Coronary artery (tissue), 2 donors: ENCODE measurements at regions not wholly inside any gene's neighbourhood (a gene's known extent, or its start where the extent isn't known, plus 50 kb on each side); places are given as distances from the start of the nearest gene placed in this dataset.
"Not testable (repeated sequence)": the region's sequence is repeated elsewhere in the genome, so short reads cannot be mapped to it uniquely, and the experiment has no call there.

Experiments used
- DNase-seq: peaks from one replicate; pipeline ENCODE4 v3.0.0-alpha.2; 2017; ENCODE audit warnings: low spot score
- H3K27ac ChIP-seq, 2 donors: fragments of 200-600 bp; sonication (generic); one replicate each; pipeline ENCODE4 v1.5.1; 2016 to 2019
- H3K4me3 ChIP-seq: fragments of 200-600 bp; sonication (generic); 2 replicates; pipeline ENCODE4 v1.5.1; 2016; ENCODE audit warnings: mild to moderate bottlenecking, moderate library complexity
- TF ChIP-seq, protein P1 (sequence below): fragments of 200-600 bp; sonication (generic); IDR thresholded peaks from one replicate; pipeline ENCODE4 v1.5.1; 2019; ENCODE audit warnings: antibody characterized with exemption

DNA sequence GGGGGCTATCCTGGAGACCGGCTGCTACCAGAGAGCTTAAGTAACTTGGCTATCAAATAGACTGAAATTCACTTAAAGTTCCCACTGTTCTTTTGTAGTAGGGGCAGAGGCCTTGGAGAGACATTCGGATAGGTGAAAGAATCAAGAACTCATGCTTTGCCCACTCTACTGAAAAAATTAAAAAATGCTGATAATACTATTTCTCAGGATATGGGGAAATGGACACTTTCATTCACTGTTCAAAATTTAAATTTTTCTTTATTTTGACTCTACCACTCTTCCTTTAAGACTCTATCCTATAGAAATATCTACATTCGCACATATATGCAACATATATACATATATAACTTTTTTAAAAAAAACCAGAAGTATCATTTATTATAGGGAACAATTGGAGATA lies 117.8 kb upstream of the CHD6 start:
- H3K27ac ChIP-seq, result no peak overlapping the region
- TF ChIP-seq, protein P1, sequence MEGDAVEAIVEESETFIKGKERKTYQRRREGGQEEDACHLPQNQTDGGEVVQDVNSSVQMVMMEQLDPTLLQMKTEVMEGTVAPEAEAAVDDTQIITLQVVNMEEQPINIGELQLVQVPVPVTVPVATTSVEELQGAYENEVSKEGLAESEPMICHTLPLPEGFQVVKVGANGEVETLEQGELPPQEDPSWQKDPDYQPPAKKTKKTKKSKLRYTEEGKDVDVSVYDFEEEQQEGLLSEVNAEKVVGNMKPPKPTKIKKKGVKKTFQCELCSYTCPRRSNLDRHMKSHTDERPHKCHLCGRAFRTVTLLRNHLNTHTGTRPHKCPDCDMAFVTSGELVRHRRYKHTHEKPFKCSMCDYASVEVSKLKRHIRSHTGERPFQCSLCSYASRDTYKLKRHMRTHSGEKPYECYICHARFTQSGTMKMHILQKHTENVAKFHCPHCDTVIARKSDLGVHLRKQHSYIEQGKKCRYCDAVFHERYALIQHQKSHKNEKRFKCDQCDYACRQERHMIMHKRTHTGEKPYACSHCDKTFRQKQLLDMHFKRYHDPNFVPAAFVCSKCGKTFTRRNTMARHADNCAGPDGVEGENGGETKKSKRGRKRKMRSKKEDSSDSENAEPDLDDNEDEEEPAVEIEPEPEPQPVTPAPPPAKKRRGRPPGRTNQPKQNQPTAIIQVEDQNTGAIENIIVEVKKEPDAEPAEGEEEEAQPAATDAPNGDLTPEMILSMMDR, result no peak

DNA sequence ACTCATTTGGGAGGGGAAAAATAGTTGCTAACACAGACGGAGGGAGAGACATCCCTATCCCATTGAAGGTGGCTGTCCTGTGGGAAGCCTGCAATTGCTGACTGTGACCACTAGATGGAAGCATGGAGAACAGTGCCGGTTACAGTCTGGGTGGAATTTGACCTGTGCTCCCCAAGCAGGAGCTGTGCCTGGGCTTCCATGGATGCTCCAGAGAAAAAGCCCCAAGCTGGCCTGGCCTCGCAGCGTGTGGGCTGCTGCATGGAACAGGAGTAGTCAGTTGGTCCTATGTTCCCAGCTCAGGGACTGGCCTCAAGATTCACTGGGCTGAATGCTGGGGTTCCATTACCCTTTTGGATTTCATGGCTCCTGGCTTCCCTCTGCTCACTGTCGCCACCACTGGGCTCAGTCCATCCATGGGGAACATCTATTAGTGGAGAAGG lies 116.3 kb upstream of the CHD6 start:
- H3K4me3 ChIP-seq, result no peak overlapping the region
- TF ChIP-seq, protein P1, result peak; percentile 84
- no peak overlapping the region for H3K27ac ChIP-seq
- no peak for DNase-seq

More for the DNA sequence above, 117.8 kb upstream of the CHD6 start:
- DNase-seq, result no peak
- H3K4me3 ChIP-seq, result no peak overlapping the region

DNA sequence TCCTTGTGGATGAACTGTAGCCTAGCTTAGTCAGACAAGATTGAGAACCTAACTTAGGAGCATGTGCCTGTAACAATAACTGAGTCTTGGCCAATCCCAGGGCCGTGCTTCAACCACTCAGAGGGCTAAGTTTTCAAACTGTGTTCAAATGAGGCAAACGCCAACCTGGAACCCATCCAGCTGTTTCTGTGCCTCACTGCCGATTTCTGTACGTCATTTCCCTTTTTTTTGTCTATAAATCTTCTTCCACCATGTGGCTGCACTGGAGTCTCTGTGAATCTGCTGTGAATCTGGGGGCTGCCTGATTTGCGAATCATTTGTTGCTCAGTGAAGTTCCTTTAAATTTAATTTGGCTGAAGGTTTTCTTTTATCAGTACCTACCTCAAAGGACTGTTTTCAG lies 115.0 kb upstream of the CHD6 start:
- TF ChIP-seq, protein P1, result no peak
- Histone ChIP-seq H3K4me3 (no peak overlapping the region), H3K27ac (no peak overlapping the region)
- DNase-seq, result peak; percentile 16

DNA sequence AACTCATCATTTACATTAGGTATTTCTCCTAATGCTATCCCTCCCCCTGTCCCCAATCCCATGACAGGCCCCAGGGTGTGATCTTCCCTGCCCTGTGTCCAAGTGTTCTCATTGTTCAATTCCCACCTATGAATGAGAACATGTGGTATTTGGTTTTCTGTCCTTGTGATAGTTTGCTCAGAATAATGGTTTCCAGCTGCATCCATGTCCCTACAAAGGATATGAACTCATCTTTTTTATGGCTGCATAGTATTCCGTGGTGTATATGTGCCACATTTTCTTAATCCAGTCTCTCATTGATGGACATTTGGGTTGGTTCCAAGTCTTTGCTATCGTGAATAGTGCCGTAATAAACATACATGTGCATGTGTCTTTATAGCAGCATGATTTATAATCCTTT lies 113.0 kb upstream of the CHD6 start:
- H3K27ac ChIP-seq, DNase-seq: not testable (repeated sequence)

DNA sequence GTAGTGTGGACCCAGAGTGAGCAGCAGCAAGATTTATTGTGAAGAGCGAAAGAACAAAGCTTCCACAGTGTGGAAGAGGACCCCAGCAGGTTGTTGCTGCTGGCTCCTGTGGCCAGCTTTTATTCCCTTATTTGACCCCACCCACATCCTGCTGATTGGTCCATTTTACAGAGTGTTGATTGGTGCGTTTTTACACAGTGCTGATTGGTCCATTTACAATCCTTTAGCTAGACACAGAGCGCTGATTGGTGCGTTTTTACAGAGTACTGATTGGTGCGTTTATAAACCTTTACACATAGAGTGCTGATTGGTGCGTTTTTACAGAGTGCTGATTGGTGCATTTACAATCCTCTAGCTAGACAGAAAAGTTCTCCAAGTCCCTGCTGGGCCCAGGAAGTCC lies 109.5 kb upstream of the CHD6 start:
- H3K27ac ChIP-seq, H3K4me3 ChIP-seq, DNase-seq: not testable (repeated sequence)

More for the DNA sequence above, 113.0 kb upstream of the CHD6 start:
- not testable (repeated sequence) for H3K4me3 ChIP-seq

DNA sequence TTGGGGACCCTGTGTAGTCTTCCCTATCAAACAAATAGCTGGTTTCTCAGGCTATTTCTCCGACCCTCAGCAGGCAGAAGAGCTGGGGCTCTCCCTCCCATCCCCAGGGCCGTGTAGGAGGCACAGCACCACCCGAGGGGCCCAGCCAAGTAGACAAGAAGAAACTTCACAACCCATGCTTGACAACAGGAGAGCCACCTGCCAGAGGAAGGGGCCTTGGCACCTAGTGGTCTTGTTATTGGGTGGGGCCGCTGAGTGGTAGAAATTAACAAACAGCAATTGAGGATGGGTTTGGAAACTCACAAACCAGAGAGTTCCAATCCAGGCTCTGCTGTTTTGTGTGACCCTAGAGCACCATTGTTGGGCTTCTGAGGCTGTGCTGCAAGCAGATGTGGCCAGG lies 108.5 kb upstream of the CHD6 start:
- DNase-seq, result peak; percentile 59
- H3K4me3 ChIP-seq, result no peak overlapping the region
- TF ChIP-seq, protein P1, result no peak
- H3K27ac ChIP-seq, result no peak overlapping the region

DNA sequence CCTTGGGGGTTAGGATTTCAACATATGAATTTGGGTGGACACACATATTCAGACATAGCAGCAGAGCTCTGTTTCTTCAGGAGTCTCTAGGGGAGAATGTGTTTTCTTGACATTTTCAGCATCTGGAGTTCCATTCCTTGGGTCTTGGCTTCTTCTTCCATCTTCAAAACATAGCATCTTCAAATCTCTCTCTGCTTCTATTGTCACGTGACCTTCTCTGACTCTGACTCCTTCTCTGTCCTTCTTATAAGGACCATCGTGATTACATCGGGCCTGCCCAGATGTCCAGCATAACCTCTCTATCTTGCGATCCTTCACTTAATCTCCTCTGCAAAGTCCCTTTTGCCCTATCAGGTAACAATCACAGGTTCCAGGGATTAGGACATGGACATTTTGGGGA lies 101.0 kb upstream of the CHD6 start:
- TF ChIP-seq, protein P1, result no peak
- no peak overlapping the region for H3K4me3 ChIP-seq
- no peak for DNase-seq
- H3K27ac ChIP-seq, result no peak overlapping the region

DNA sequence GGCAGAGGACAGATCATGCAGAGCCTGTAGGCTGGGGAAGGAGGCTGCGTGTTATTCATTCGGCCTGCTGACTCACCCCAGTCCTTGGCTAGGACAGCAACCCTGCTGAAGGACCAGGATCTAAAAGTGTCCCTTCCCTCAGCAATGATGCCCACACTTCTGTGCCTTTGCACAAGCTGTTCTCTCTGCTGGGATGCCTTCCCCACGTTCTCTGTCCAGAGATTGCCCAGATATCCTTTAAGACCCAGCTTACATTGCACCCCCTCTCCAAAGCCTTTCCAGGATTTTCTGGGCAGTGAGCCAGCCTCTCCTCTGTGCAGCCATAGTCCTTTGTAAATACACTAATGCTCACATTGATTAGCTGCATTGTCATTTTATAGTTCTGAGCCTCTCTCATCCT lies 99.3 kb upstream of the CHD6 start:
- no peak overlapping the region for H3K4me3 ChIP-seq
- TF ChIP-seq, protein P1, result no peak
- H3K27ac ChIP-seq, result no peak overlapping the region
- DNase-seq, result no peak
